Body of pancreas (tissue), 4 donors: ENCODE measurements at regions not wholly inside any gene's neighbourhood (a gene's known extent, or its start where the extent isn't known, plus 50 kb on each side); places are given as distances from the start of the nearest gene placed in this dataset.

ENCODE experiments used
- ATAC-seq: fragments of 150-250 bp; one replicate; pipeline ENCODE4 v1.9.1; 2016
- DNase-seq, 4 donors: peaks; one replicate each; pipeline ENCODE4 v3.0.0-alpha.2; 2019
- H3K27ac ChIP-seq, 4 donors: fragments of 200-600 bp; sonication (generic); 1 replicate in 3 of 4; 2 replicates in 1 of 4; pipeline versions ENCODE4 v1.5.1 to v1.6.1; 2016 to 2019; ENCODE audit warnings: mild to moderate bottlenecking in 1 of 4, mixed read lengths in 1 of 4, moderate library complexity in 1 of 4
- H3K27me3 ChIP-seq, 2 donors: fragments of 200-600 bp; sonication (generic); one replicate each; pipeline ENCODE4 v1.6.0; 2016; ENCODE audit warnings: mild to moderate bottlenecking in 1 of 2
- H3K36me3 ChIP-seq, 2 donors: fragments of 200-600 bp; sonication (generic); replicated peaks in 1 of 2; 2 replicates each; pipeline ENCODE4 v1.5.1; 2016; ENCODE audit warnings: low read depth in 2 of 2; ENCODE audit not compliant: insufficient read depth in 1 of 2
- H3K4me1 ChIP-seq: fragments of 200-600 bp; sonication (generic); one replicate; pipeline ENCODE4 v1.6.0; 2016
- H3K4me3 ChIP-seq, 2 donors: fragments of 200-600 bp; sonication (generic); 1 replicate in 1 of 2; 2 replicates in 1 of 2; pipeline ENCODE4 v1.5.1; 2016 to 2019
- H3K9me3 ChIP-seq, 3 donors: fragments of 200-600 bp; sonication (generic); 1 replicate in 2 of 3; 2 replicates in 1 of 3; pipeline ENCODE4 v1.5.1; 2016
- CTCF ChIP-seq, 7 experiments: fragments of 450-650 bp in 4 of 7; fragments of 200-600 bp in 3 of 7; sonication (generic) in 3 of 7; IDR thresholded peaks; one replicate each; pipeline ENCODE4 v1.5.1; 2016 to 2019; ENCODE audit warnings: antibody characterized with exemption in 7 of 7
- POLR2A ChIP-seq, 3 donors: fragments of 450-650 bp; IDR thresholded peaks; one replicate each; pipeline ENCODE4 v1.6.1; 2016; ENCODE audit warnings: antibody characterized with exemption in 3 of 3, mild to moderate bottlenecking in 2 of 3
- WGBS, 2 donors: methylation state at CpG; one replicate each; pipeline ENCODE4 v1.1.5; 2017; 5-methylcytosine and 5-hydroxymethylcytosine counted together
- intact Hi-C: fragments of 100-400 bp; cut with DNase I; formaldehyde crosslinking; loops from one replicate; pipeline ENCODE4 v1.15.1; 2023

GRCh38 chr1:239053279-239053678 is 333.1 kb upstream of the CHRM3 start:
- no peak for DNase-seq
- WGBS, 2 donors: 36 to 40% methylated on average over 3 of the region's 3 CpGs
- Histone ChIP-seq H3K27ac (no peak overlapping the region), H3K9me3 (no peaks in the 10 kb centered on the region), H3K36me3 (no peaks in the 10 kb centered on the region), H3K4me3 (no peak overlapping the region), H3K4me1 (no peaks in the 10 kb centered on the region), H3K27me3 (no peaks in the 10 kb centered on the region)
- ATAC-seq: no peak
- no peak for TF ChIP-seq CTCF (IDR thresholded peaks at IDR 0.05)
- intact Hi-C loops: no loop called here

- H3K9me3 ChIP-seq: no peaks in the 10 kb centered on the region
- no peaks in the 10 kb centered on the region for H3K4me1 ChIP-seq
- no peaks in the 10 kb centered on the region for H3K36me3 ChIP-seq
- TF ChIP-seq POLR2A (IDR thresholded peaks at IDR 0.05): no peak
- no peak for TF ChIP-seq CTCF (IDR thresholded peaks at IDR 0.05)
- no peak for DNase-seq
- intact Hi-C loops: no loop called here
- H3K27me3 ChIP-seq: no peaks in the 10 kb centered on the region
- H3K4me3 ChIP-seq: no peak overlapping the region
- ATAC-seq: no peak
- no peak overlapping the region for H3K27ac ChIP-seq
Measured at GRCh38 chr1:239049571-239049970, 336.8 kb upstream of the CHRM3 start.

- 78 to 84% methylated on average over 3 of the region's 3 CpGs for WGBS, 2 donors
- H3K9me3 ChIP-seq: no peaks in the 10 kb centered on the region
- H3K4me1 ChIP-seq: no peaks in the 10 kb centered on the region
- intact Hi-C loops: no loop called here
- ATAC-seq: no peak
- no peaks in the 10 kb centered on the region for H3K36me3 ChIP-seq
- no peak overlapping the region for H3K27ac ChIP-seq
- no peak overlapping the region for H3K4me3 ChIP-seq
- DNase-seq: no peak
- TF ChIP-seq CTCF (IDR thresholded peaks at IDR 0.05) (no peak), POLR2A (IDR thresholded peaks at IDR 0.05) (no peak)
- H3K27me3 ChIP-seq: no peaks in the 10 kb centered on the region
Measured at GRCh38 chr1:239044829-239045228, 341.5 kb upstream of the CHRM3 start.

GRCh38 chr1:239040523-239040922 is 345.8 kb upstream of the CHRM3 start:
- no peak for TF ChIP-seq CTCF (IDR thresholded peaks at IDR 0.05)
- TF ChIP-seq POLR2A (IDR thresholded peaks at IDR 0.05): no peak
- H3K27me3 ChIP-seq: no peaks in the 10 kb centered on the region
- WGBS, 2 donors: 88 to 91% methylated on average over 2 of the region's 2 CpGs
- no peak for ATAC-seq
- H3K27ac ChIP-seq: no peak overlapping the region
- no peaks in the 10 kb centered on the region for H3K9me3 ChIP-seq
- H3K4me1 ChIP-seq: no peaks in the 10 kb centered on the region
- no peaks in the 10 kb centered on the region for H3K36me3 ChIP-seq
- no peak for DNase-seq
- H3K4me3 ChIP-seq: no peak overlapping the region
- intact Hi-C loops: no loop called here

- Histone ChIP-seq H3K27ac (no peak overlapping the region), H3K9me3 (no peaks in the 10 kb centered on the region), H3K27me3 (no peaks in the 10 kb centered on the region), H3K36me3 (no peaks in the 10 kb centered on the region), H3K4me1 (no peaks in the 10 kb centered on the region), H3K4me3 (no peak overlapping the region)
- intact Hi-C loops: no loop called here
- ATAC-seq (no peak), DNase-seq (no peak)
- TF ChIP-seq CTCF (IDR thresholded peaks at IDR 0.05) (no peak), POLR2A (IDR thresholded peaks at IDR 0.05) (no peak)
- WGBS, 2 donors: 83 to 87% methylated on average over 5 of the region's 5 CpGs
Measured at GRCh38 chr1:239031310-239031709, 355.1 kb upstream of the CHRM3 start.
